HG03558 (cell line): ENCODE measurements at regions not wholly inside any gene's neighbourhood (a gene's known extent, or its start where the extent isn't known, plus 50 kb on each side); places are given as distances from the start of the nearest gene placed in this dataset.
A peak's percentile ranks its signal among the peaks of the same experiment; 100 is the strongest.

Experiments used
- ATAC-seq: cut with Tn5 transposase; IDR thresholded peaks from one replicate; pipeline ENCODE4 v1.9.1; 2021; ENCODE audit warnings: moderate number of reproducible peaks; ENCODE audit not compliant: unreplicated experiment; ENCODE audit errors: extremely low read depth

GRCh38 chr10:120701381-120701780 is 149.8 kb upstream of the WDR11 start:
- no peak for ATAC-seq

- ATAC-seq, result no peak
Observed at GRCh38 chr10:120702032-120702431, 149.1 kb upstream of the WDR11 start.

GRCh38 chr10:120705309-120705708 is 145.9 kb upstream of the WDR11 start:
- ATAC-seq, result no peak

GRCh38 chr10:120710076-120710475 is 141.1 kb upstream of the WDR11 start:
- ATAC-seq, result no peak

GRCh38 chr10:120711860-120712259 is 139.3 kb upstream of the WDR11 start:
- ATAC-seq, result no peak

GRCh38 chr10:120713573-120714205 is 137.5 kb upstream of the WDR11 start:
- no peak for ATAC-seq

GRCh38 chr10:120715171-120715570 is 136.0 kb upstream of the WDR11 start:
- ATAC-seq, result no peak

- peak; percentile 70 for ATAC-seq
Observed at GRCh38 chr10:120719333-120719732, 131.8 kb upstream of the WDR11 start.

GRCh38 chr10:120727001-120727400 is 124.2 kb upstream of the WDR11 start:
- no peak for ATAC-seq

GRCh38 chr10:120729547-120729946 is 121.6 kb upstream of the WDR11 start:
- ATAC-seq, result no peak

GRCh38 chr10:120732067-120732466 is 119.1 kb upstream of the WDR11 start:
- no peak for ATAC-seq

- no peak for ATAC-seq
Observed at GRCh38 chr10:120732643-120733313, 118.4 kb upstream of the WDR11 start.

- ATAC-seq, result no peak
Observed at GRCh38 chr10:120734483-120735078, 116.6 kb upstream of the WDR11 start.

GRCh38 chr10:120735315-120735714 is 115.8 kb upstream of the WDR11 start:
- ATAC-seq, result no peak

GRCh38 chr10:120735773-120736371 is 115.3 kb upstream of the WDR11 start:
- peak; percentile 37 for ATAC-seq

GRCh38 chr10:120736377-120736776 is 114.8 kb upstream of the WDR11 start:
- no peak for ATAC-seq

- ATAC-seq, result no peak
Observed at GRCh38 chr10:120738658-120739057, 112.5 kb upstream of the WDR11 start.

GRCh38 chr10:120741396-120741795 is 109.8 kb upstream of the WDR11 start:
- no peak for ATAC-seq

- ATAC-seq, result no peak
Observed at GRCh38 chr10:120742373-120742772, 108.8 kb upstream of the WDR11 start.

GRCh38 chr10:120744040-120744439 is 107.1 kb upstream of the WDR11 start:
- no peak for ATAC-seq
